NCI-H82 treated with DMSO at 0.1 percent for 48 hours (cell line): ENCODE measurements at regions not wholly inside any gene's neighbourhood (a gene's known extent, or its start where the extent isn't known, plus 50 kb on each side); places are given as distances from the start of the nearest gene placed in this dataset.

ENCODE experiments used
- DNase-seq: peaks from one replicate; lab custom pipeline; 2025; ENCODE audit not compliant: unreplicated experiment; lab: John Stamatoyannopoulos, UW

DNA sequence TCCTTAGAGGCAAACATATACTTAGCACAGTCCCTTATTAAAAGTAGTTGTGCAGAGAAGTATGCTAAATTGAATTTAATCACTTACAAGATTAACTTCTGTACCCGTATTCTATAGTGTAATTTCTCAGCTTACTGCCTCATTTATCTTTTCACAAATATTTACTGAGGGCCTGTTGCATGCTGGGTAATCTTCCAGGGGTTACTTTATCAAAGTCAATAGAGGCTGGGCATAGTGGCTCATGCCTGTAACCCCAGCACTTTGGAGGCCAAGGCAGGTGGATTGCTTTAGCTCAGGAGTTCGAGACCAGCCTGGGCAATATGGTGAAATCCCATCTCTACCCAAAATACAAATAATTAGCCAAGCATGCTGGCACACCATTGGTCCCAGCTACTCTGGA lies 111.7 kb upstream of the RAB27B start:
- DNase-seq, result no peak

DNA sequence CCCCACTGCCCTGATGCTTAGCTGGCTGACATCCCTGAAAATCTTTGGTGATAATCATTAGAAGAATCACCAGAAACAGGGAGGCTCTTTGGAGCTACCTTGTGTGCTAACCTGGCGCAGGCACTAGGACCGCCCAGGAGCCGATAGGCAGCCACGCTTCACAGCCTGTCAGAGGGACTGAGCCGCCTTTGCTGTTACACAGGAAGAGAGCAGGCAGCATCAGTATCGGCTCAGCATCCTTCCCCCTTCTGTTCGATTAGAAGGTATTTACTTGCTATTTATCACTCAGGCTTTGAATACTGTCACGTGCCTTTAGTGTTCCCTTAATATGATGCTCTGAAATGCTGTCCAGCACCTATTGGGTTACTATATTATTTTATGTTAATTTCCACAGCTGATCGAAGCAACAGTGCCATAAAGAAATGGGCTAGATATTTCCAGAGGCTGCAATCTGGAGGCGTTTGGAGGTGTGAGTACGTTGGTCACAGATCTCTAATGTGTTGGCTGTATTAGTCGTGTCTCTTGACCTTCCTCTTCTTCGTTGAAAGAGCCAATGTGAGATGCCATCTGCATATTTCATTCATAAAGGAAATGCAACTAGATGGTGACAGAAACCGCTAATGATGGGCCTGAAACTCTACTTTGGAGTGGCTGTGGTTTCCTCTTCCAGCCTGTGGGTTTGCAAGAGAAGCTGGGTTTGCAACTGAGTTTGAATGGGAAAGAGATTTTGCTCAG lies 110.4 kb upstream of the RAB27B start:
- DNase-seq, result no peak

DNA sequence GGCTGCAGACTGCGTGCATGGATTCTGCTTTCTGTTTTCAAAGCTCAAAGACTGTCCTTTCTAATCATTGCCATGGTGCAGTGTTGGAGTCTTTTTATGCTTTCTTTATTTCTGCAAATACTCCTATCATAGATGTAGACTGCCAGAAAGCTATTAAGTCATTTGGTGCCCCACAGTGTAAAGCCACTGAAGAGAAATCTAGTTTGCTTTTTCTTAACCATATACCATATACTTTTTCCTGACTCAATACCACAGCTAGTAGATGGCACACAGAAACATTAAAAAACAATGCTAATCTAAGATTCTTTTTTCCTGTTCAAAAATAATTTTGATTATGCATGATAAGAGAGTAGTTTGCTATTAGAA lies 109.9 kb upstream of the RAB27B start:
- no peak for DNase-seq

DNA sequence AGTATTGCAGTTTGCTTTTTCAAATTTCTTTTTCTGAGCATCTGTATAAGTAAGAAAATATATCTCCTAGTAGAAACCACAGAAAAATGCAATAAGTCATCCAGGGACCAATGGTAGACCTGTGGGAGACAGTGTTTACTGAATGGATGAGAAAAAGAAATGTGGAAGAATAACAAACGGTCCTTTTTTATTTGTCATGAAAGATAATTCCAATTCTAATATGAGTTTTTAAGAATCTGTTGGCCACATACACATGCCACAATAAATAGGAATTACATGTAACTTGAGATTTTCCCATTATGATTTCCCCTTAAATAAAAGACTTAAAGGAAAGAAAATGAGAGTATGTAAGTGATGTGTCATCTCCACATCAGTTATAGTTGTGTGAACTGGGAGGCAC lies 107.7 kb upstream of the RAB27B start:
- no peak for DNase-seq

DNA sequence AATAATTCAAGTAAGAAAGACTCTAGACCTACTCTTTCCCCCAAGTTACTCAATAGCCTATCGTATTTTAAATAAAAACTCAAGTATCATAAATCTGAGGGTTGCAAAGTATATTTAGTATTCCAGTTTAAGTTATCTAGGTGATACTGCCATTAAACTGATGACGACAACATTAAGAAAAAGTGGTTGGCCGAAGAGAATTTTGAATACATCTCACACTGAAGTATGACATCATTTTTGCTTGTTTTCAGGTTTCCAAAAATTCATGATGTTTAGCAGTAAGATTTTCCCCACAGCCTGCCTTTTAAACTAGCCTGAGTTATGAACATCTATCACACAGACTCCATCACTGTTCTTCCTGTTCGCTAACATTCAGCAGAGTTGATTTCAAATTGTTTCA lies 102.1 kb upstream of the RAB27B start:
- DNase-seq, result no peak

DNA sequence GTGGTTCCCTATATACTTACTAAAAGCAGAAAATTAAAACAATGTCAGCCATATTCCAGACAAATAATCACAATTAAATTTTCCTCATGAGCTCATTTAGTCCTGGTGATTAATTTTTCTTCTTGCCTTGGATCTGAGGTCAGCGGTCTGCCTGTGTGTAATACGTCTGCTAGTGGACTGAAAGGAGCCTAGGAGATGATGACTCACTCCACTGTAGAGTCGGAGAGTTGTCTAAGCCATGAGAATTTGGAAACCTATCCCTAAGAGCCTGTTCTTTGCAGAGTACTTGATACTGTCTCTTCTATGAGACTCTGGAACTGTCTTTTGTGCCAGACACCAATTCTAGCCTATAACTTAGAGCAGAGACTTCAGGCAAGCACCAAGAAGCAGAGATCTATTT lies 94.2 kb upstream of the RAB27B start:
- no peak for DNase-seq

DNA sequence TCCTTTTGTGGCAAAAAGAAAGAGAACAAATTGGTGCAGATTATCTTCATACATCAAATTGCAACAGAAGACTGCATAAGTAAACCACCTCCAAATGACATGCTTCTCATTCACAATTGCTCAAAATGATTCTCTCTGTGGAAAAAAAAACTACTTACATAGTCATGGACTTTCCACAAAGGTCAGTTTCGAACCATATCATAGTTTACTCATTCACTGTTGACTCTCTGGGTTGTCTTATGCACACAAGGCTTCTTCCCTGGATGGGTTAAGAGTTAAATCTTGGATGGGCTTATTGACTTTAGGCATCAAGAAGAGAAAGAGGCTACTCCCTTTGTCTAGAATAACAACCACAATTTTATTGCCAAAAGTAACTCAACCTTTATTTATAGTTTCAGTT lies 91.3 kb upstream of the RAB27B start:
- no peak for DNase-seq

DNA sequence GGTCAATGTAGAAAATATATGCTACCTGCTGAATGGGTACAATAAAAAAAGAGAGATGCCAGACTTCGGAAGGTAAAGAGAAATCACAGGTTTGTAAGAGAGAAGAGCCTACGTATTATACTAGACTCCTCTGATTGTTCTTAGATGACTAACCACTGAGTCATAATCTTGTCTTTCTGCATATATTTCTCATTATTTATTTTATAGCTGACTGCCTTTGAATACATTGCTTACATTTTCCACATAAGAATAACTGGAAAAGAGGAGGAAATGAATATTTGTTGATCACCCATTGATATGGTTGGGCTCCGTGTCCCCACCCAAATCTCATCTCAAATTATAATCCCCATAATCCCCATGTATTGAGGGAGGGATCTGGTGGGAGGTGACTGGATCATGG lies 90.3 kb upstream of the RAB27B start:
- no peak for DNase-seq

DNA sequence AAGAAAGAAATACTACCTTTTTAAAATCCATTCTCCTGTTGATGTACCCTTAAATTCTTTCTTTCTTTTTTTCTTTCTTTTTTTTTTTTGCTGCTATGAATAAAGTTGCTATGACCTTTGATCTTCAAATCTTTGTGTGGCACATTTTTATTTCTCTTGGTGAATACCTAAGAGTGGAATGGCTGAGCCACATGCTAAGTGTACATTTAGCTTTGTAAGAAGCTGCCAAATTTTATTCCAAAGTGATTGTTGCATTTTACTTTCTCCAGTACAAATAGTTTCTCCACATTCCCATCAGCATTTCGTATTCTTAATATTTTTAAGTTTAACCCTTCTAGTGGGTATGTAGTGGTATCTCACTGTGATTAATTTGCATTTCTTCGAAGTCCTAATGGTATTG lies 88.8 kb upstream of the RAB27B start:
- no peak for DNase-seq

DNA sequence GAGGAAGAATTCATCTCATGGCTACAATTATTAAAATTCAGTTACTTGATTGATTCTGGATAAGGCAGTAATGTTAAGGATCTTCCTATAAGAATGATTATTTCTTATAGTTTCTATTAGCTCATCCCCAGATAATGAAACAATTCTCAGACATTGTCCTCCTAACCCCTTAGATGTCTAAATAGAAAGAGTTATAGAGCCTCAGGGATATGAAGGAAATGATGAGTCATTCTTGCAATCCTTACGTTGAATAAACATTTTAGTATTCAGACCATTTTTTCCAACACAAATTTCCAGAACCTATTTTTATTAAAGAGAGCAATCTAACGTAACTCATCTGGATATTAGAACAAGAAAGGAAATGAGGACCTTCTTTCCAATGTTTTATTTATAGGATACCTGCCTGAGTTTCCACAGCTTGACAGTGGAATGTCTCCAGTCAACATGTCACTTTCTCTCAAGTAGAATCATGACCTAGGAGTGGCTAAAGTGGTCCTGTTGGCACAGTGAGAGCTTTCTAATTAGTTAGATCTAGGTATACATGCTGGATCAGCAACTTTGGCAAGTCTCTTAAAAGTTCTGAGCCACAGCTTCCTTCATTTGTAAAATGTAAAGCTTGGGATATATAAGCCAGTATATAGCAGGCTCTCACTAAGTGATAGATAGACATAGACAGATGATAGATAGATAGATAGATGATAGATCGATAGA lies 88.0 kb upstream of the RAB27B start:
- DNase-seq, result no peak

DNA sequence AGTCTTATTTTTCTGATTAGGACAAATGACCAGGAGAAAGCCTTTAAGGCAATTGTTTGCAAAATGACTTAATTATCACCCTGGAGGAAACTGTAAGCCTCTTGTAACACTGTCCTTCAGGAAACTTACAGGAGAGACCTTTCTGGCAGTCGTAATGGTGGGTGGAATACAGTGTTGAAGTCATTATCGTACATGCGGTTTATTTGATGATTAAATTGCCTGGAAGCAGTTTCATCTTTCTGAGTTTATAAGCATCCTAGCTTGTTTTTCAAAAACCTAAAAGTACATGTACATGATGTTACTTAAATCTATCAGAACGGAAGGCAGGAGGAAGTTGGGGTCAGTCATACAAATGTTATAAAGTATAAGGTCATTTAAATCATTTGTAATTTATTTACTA lies 86.2 kb upstream of the RAB27B start:
- no peak for DNase-seq

DNA sequence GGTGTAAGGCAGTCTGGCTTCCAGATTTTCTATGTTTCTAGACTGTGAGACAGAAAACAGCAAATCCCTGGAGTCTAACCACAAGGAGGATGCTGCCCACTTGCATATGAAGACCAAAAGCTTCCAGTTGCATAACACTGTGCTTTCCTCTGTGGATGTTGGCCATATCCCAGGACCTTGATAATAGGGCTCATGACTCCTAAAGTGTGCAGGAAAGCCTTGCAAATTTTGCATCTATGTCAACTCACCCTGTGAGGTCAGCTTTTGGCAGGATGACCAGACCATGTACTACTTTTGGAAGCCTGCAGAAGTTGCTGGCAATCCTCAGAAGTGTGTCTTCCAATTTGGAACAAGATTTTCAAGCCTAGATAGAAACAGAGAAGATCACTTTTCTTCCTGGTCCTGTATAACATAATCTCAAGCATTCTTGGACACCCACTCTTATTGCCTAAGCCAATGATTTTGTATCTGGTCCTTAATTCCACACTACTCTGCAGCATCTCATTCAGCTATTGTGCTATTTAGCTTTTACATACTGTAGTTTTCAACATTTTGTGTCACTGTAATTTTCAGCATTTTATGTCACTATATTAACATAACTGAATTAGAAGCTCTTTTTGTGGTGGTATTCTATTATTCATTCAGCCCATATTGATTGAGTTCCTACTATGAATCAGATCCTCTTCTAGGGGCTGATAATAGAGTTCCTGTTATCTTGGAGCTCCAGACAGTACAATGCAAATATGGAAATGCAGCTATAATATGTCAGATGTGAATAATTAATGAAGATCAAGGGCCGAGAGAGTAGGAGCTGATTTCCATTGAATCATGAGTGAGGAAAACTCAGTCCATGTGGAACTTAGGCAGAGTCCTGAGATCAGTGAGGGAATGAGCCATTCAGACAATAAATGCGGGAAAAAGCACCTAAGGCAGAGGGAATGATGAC lies 85.3 kb upstream of the RAB27B start:
- DNase-seq, result no peak

DNA sequence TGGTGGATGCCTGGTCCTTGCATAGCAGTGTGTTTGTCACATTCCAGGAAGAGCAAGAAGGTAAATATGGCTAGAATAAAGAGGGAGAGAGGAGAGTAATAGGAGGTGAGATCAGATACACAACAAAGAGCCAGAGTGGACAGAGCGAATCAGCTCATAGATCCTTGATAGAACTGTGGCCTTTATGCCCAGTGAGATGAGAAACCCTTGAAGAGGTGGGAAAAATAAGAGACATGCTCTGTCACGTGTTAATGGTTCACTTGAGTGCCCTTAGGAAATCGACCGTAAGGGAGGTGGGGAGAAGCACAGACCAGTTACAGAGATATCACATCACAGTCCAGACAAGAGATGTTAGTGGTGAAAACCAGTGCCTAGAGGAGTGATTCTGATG lies 84.7 kb upstream of the RAB27B start:
- DNase-seq, result no peak

DNA sequence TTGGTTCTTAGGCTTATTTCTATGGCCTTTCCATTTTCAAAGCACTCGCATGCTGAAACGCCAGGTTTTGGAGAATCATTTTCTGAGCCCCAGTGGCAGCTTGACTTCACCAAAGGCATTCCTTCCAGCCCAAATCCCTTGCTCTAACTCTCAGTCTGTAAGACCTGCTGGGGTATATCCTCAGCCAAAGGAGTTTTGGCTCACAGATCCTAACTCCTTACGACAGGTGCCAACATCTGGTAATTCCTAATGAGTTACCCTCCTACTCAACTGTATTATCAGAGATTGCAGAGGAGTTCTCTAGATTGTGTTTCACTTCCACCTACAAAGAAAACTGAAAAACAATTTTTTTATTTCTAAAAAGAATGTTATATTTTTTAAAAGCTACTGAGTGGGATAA lies 79.0 kb upstream of the RAB27B start:
- DNase-seq, result no peak

DNA sequence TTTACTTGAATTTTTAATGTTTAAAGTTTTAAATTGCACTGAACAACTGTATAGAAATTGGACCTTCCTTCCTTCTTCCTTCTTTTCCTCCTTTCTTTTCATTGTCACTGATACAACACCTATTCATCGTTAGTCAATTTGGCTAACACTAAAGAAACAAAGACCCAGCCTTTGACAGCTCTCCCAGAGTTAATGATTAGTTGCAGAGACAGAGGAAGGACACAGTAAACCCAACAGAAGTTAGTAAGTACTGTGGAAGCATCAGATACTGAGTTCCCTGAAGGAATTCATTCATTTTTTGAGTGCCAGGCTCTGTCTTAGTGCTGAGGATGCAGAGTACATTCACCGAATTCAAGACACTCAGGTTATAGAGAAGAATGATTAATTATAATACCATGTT lies 77.9 kb upstream of the RAB27B start:
- no peak for DNase-seq

DNA sequence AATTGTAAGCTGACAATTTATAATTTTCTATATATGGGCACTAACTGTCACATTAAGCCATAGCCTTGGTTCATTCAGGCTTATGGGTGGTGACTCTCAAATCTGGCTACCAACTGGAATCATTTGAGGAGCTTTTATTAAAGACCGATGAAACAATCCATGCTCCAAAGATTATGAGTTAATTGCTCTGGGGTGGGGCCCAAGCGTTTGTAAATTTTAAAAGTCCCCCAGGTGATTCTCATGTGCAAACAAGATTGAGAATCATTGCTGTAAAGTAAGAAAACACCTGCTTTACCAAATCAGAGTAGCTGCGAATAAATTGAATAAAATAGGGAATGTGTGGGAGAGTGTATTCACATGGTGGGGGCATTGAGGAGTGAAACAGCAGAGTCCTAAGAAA lies 76.1 kb upstream of the RAB27B start:
- no peak for DNase-seq

DNA sequence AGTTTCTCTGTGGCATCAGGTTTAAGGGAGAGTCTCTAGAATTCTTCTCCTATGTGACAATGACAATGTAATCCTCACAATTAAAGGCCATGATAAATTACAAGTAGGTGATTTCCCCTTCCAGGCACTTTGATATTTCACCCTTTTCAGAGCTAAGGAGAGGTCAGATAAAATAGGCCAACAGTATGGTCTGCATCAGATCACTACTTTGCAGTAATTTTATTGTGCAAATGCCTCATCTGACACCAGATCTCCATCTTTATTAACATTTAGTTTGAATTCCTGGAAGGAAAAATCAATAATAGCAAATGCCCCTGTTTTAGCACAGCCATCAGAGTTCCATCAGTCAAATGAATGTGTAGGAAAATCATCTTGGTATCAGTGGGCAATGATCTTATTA lies 72.8 kb upstream of the RAB27B start:
- DNase-seq, result no peak

DNA sequence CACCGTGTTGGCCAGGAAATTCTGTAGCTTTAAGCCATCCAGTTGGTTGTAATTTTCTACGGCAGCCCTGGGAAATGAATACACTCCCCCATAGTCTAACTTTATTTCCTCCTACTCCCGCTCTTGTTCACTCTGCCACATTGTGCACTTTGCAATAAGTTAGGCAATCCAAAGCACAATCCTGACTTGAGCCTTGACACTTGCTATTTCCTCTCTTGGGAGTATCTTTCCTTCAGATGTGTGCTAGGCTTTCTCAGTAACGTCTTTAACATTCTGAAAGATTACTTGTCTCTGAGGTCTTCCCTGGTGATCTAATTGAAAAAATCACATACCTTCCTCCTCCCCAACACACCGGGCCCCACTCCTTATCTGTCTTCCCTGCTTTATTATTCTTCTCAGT lies 65.9 kb upstream of the RAB27B start:
- DNase-seq, result no peak

DNA sequence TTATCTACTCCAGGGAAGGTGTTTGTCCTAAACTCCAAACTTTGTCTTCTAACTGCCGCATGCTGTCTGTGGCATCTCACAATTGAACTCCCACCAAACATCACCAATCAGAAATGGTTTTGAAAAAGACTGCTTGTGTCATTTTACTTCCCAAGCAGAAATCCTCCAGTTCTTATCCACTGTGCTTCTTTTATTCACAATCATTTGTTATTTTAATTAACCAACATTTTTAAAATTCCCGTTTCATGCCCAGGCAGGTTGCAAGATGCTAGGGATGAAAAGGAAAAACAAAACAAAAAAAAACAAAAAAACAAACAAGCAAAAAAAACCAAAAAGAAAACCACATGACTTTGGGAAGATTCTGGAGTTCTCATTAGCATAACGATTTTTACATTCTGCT lies 63.5 kb upstream of the RAB27B start:
- no peak for DNase-seq

DNA sequence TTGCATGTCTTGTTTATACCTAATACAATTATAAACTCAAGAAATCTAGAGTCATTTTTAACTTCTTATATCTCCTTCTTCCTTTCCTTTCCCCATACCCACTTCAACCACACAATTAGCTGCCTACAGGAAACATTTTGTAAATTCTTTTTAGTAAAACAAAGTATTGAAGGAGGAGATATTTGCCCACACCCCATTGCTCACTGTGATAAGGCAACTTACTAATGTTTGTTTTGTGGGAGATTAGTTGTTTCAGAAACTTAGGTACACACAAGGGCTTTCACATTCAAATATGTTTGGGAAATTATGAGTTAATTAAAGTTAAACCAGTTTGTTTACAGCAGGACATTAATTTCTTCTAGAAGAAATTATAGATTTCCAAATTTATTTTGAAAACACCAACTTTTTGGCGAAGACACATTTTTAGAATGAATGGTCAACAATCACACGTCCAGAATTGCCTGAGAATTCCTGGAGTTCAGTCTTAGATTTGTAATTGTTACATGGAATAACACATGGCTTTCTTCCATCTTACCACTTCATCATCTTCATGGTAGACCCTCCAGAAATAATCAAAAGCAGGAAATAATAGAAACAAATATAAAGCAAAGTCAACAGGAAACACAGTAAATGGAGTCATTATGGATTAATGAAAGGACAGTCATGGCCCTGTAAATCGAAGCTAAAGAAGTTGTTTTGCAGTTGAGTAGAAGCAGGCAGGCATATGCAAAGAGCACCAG lies 62.5 kb upstream of the RAB27B start:
- no peak for DNase-seq

DNA sequence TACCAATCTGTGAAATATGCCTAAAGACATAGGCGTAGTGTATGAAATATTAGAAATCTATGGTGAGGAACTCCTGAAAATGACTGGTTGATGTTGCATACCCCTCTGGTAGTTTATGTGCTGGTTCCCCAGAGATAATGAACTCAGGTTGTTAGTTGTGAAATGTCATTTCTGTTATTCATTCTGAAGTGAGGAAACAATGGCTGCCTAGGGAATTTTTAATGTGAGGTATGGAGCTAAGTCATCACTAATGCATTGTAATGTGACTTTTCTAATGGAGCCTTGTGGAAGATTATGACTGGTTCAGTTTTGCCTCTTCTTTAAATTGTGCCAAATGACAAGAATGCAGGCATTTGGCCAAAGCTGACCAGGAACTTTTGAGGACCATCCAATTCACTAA lies 61.6 kb upstream of the RAB27B start:
- no peak for DNase-seq
